Activated naive CD8-positive, alpha-beta T cell treated with anti-CD3 and anti-CD28 coated beads, Interleukin-2, amount 50 U/mL, for 24 hours (primary cell): ENCODE measurements at regions not wholly inside any gene's neighbourhood (a gene's known extent, or its start where the extent isn't known, plus 50 kb on each side); places are given as distances from the start of the nearest gene placed in this dataset.
"Not testable (repeated sequence)": the region's sequence is repeated elsewhere in the genome, so short reads cannot be mapped to it uniquely, and the experiment has no call there.

ENCODE experiments used
- ATAC-seq: fragments of 150-1000 bp; cut with Tn5 transposase; one replicate; pipeline ENCODE4 v1.10.0; 2021
- DNase-seq: peaks from one replicate; pipeline ENCODE4 v3.0.0; 2021
- H3K27ac Mint-ChIP-seq: one replicate; pipeline ENCODE4 v1.8.0; 2021; ENCODE audit warnings: mild to moderate bottlenecking, mixed read lengths
- H3K27me3 Mint-ChIP-seq: one replicate; pipeline ENCODE4 v1.8.0; 2021; ENCODE audit warnings: mixed read lengths
- H3K36me3 Mint-ChIP-seq: one replicate; pipeline ENCODE4 v1.8.0; 2021; ENCODE audit warnings: low read depth, mixed read lengths
- H3K4me1 Mint-ChIP-seq: one replicate; pipeline ENCODE4 v1.8.0; 2021; ENCODE audit warnings: mixed read lengths
- H3K4me3 Mint-ChIP-seq: one replicate; pipeline ENCODE4 v1.8.0; 2021; ENCODE audit warnings: mild to moderate bottlenecking, moderate library complexity, mixed read lengths
- H3K9me3 Mint-ChIP-seq: one replicate; pipeline ENCODE4 v1.8.0; 2021; ENCODE audit warnings: mixed read lengths

- no peak overlapping the region for H3K27ac Mint-ChIP-seq
- no peaks in the 10 kb centered on the region for H3K9me3 Mint-ChIP-seq
- no peak overlapping the region for H3K4me3 Mint-ChIP-seq
- DNase-seq (no peak), ATAC-seq (no peak)
- no peaks in the 10 kb centered on the region for H3K27me3 Mint-ChIP-seq
- no peaks in the 10 kb centered on the region for H3K36me3 Mint-ChIP-seq
- H3K4me1 Mint-ChIP-seq = no peaks in the 10 kb centered on the region
Measured at GRCh38 chr18:10121786-10122515, 208.1 kb downstream of the VAPA start.

- Mint-ChIP-seq H3K9me3 (no peaks in the 10 kb centered on the region), H3K27me3 (peaks cover 2% of the 10 kb centered on the region), H3K4me1 (no peaks in the 10 kb centered on the region), H3K27ac (no peak overlapping the region), H3K36me3 (no peaks in the 10 kb centered on the region), H3K4me3 (no peak overlapping the region)
- ATAC-seq (peak; percentile 20), DNase-seq (no peak)
Measured at GRCh38 chr18:10122988-10123950, 209.5 kb downstream of the VAPA start.

- Mint-ChIP-seq H3K4me1 (no peaks in the 10 kb centered on the region), H3K27me3 (peaks cover 2% of the 10 kb centered on the region), H3K4me3 (no peak overlapping the region), H3K27ac (no peak overlapping the region), H3K36me3 (no peaks in the 10 kb centered on the region), H3K9me3 (no peaks in the 10 kb centered on the region)
- ATAC-seq = no peak
- no peak for DNase-seq
Measured at GRCh38 chr18:10124071-10124470, 210.3 kb downstream of the VAPA start.

- Mint-ChIP-seq H3K27me3 (peaks cover 2% of the 10 kb centered on the region), H3K27ac (no peak overlapping the region), H3K36me3 (no peaks in the 10 kb centered on the region), H3K4me1 (no peaks in the 10 kb centered on the region), H3K9me3 (no peaks in the 10 kb centered on the region), H3K4me3 (no peak overlapping the region)
- ATAC-seq (no peak), DNase-seq (no peak)
Measured at GRCh38 chr18:10124557-10124956, 210.7 kb downstream of the VAPA start.

DNA sequence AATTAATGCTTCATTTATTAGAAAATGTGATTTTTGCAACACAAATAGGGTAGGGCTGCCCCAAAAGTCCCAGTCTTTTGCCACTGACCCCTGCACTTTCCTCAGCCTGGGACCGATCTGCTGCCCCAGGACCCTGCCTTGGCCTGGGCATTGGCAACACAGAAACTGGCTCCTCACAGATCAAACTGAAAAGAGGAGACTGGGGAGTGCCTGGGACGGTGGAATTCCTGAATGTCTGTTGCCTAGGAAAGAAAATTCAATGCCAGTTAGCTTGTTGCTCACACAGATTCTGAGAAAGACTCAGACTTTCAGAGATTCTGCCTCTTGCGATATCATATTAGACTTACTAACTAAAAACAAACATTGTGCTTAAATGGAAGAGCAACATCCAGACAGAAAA, 211.2 kb downstream of the VAPA start:
- H3K4me1 Mint-ChIP-seq = no peaks in the 10 kb centered on the region
- H3K36me3 Mint-ChIP-seq = no peaks in the 10 kb centered on the region
- no peak for DNase-seq
- peaks cover 2% of the 10 kb centered on the region for H3K27me3 Mint-ChIP-seq
- no peak for ATAC-seq
- no peak overlapping the region for H3K27ac Mint-ChIP-seq
- no peak overlapping the region for H3K4me3 Mint-ChIP-seq
- no peaks in the 10 kb centered on the region for H3K9me3 Mint-ChIP-seq

- H3K36me3 Mint-ChIP-seq = no peaks in the 10 kb centered on the region
- no peaks in the 10 kb centered on the region for H3K9me3 Mint-ChIP-seq
- H3K4me3 Mint-ChIP-seq = no peak overlapping the region
- H3K4me1 Mint-ChIP-seq = peaks cover 3% of the 10 kb centered on the region
- no peak for ATAC-seq
- no peak for DNase-seq
- peaks cover 25% of the 10 kb centered on the region for H3K27me3 Mint-ChIP-seq
- H3K27ac Mint-ChIP-seq = no peak overlapping the region
Measured at GRCh38 chr18:10127729-10128128, 213.9 kb downstream of the VAPA start.

DNA sequence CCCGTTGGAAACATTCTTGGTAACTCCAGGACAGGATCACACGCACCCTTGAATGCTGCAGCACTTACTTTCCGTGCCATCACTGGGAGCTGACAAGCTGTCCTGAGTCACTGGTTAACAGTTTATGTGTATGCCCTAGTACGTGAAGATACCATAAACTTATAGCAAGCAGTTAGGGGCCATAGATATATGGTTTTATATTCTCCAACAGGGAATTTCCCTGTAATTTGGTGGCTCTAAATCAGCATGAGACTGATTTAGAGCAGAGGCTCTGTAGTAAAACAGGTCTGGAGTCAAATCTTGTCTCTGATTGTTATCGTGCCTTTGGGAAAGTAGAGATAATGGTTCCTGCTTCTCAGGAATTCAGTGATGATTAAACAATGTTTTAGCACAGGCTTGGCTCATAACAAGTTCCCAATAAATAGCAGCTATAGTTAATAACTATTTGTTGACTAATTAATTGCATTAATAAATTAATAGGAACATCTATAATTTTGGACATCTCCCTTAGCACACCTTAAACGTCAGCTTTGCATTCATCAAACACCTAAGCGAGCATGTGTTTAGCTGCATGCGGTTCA, 215.2 kb downstream of the VAPA start:
- DNase-seq (no peak), ATAC-seq (no peak)
- Mint-ChIP-seq H3K9me3 (no peaks in the 10 kb centered on the region), H3K4me3 (no peak overlapping the region), H3K36me3 (no peaks in the 10 kb centered on the region), H3K27ac (no peak overlapping the region), H3K27me3 (peaks cover 29% of the 10 kb centered on the region), H3K4me1 (peaks cover 3% of the 10 kb centered on the region)

- Mint-ChIP-seq H3K27me3 (peaks cover 29% of the 10 kb centered on the region), H3K4me3 (no peak overlapping the region), H3K9me3 (no peaks in the 10 kb centered on the region), H3K4me1 (peaks cover 3% of the 10 kb centered on the region), H3K27ac (no peak overlapping the region), H3K36me3 (no peaks in the 10 kb centered on the region)
- no peak for DNase-seq
- no peak for ATAC-seq
Measured at GRCh38 chr18:10130606-10131005, 216.8 kb downstream of the VAPA start.

DNA sequence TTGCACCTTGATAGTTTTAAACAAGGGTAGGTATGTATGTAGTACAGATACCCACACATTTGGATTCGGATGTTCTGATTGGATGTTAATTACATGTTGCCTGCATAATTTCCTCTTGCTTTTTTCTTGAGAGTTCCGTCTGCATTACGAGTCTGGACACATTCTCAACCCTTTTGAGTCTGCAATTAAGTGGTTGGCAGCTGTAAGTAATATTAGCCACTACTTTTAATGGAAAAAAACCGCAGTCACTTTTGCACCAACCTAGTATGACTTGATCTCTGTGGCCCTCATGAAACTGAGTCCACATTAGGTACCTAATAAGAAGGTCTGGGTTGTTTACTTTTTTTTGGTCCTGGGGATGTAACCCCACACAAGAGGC, 217.3 kb downstream of the VAPA start:
- Mint-ChIP-seq H3K27me3 (peaks cover 29% of the 10 kb centered on the region), H3K36me3 (no peaks in the 10 kb centered on the region), H3K27ac (no peak overlapping the region), H3K9me3 (no peaks in the 10 kb centered on the region), H3K4me3 (no peak overlapping the region), H3K4me1 (peaks cover 3% of the 10 kb centered on the region)
- ATAC-seq (no peak), DNase-seq (no peak)

DNA sequence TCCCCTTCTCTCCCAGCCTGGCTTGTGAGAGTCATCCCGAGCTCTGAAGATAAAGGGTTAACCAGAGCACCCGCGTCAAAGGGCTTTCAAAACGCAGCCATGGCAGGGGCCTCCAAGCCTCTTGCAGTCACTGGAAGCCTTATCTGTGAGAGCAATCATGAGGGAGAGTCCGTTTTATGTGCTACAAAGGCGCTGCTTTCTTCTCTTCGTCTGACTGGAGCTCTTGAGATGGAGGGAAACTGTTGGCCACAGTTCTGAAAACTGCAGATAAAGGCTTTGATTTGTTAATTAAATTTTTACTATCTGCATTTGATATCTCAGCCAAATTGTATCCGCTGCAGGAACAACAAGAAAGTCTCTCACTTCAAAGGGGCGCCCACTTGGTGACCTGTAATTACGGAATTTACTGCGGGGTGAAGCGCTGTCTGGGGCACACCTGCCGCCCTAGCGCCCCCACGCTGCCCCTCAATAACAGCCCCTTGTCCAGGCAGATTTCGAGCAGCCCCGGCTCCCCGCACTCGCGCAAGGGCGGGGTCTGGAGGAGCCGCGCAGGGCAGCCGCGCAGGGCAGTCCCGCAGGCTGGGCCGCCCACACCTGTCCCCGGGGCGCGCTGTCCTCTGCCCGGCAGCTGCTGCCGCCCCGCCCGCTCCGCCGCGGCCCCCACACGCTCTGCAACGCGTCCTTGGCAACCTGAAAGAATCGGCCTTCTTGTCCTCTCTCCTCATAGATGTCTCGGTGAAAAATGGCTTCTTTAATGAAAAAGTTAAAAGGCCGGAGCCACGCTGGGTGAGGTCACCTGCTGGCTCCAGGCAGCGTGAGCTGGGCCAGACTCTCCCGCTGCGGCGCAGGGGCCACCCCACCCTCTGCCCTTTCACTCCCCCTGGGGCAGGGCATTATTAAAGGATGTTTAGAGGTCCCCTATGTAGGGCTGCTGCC, 217.9 kb downstream of the VAPA start:
- H3K36me3 Mint-ChIP-seq = no peaks in the 10 kb centered on the region
- no peak overlapping the region for H3K4me3 Mint-ChIP-seq

DNA sequence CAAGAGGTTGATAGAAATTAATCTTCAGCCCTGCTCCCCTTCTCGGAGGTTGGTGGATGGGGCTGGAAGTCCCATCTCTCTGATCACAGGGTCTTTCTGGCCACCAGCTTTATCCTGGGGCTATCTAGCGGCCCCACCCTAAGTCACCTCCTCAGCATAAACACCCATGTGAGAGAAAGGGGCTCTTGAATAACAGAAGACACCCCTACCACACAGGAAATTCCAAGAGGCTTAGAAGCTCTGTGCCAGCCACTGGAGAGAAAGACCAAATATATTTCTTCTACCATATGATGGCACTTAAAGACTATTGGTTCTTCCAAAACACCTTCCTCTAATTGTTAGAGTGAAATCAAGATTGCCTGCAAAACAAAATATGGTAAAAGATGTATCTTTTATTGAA, 219.7 kb downstream of the VAPA start:
- no peaks in the 10 kb centered on the region for H3K9me3 Mint-ChIP-seq
- H3K4me1 Mint-ChIP-seq = peaks cover 3% of the 10 kb centered on the region
- H3K4me3 Mint-ChIP-seq = no peak overlapping the region

More for the DNA sequence above, 217.9 kb downstream of the VAPA start:
- H3K27ac Mint-ChIP-seq = no peak overlapping the region
- peaks cover 29% of the 10 kb centered on the region for H3K27me3 Mint-ChIP-seq
- no peaks in the 10 kb centered on the region for H3K9me3 Mint-ChIP-seq
- DNase-seq (no peak), ATAC-seq (no peak)
- peaks cover 3% of the 10 kb centered on the region for H3K4me1 Mint-ChIP-seq

GRCh38 chr18:10134204-10134603, 220.4 kb downstream of the VAPA start:
- Mint-ChIP-seq H3K4me1 (peaks cover 3% of the 10 kb centered on the region), H3K27ac (no peak overlapping the region), H3K9me3 (no peaks in the 10 kb centered on the region), H3K36me3 (no peaks in the 10 kb centered on the region), H3K4me3 (no peak overlapping the region), H3K27me3 (peaks cover 27% of the 10 kb centered on the region)
- ATAC-seq (no peak), DNase-seq (no peak)

More for the DNA sequence above, 219.7 kb downstream of the VAPA start:
- no peak for DNase-seq
- Mint-ChIP-seq H3K27me3 (peaks cover 27% of the 10 kb centered on the region), H3K27ac (no peak overlapping the region), H3K36me3 (no peaks in the 10 kb centered on the region)
- ATAC-seq = no peak

DNA sequence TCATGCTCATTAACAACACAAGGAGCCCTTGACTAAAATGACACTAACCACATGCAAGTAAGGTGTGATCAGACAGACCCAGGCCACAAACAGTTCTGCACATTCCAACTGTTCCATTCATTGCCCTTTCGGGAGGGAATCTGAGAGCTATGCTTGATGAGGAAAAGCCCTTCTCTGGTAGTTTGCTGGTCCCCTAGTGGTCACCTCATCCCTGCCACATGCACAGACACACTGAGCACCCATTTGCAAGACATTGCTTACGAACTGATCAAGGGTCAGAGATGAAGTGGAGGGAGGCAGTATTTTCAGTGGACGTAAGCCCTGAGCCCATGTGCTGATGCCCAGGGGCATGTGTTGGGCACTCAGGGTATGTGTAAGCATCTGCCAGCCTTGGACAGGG, 220.9 kb downstream of the VAPA start:
- not testable (repeated sequence) for H3K36me3 Mint-ChIP-seq, DNase-seq, H3K27ac Mint-ChIP-seq, H3K4me3 Mint-ChIP-seq, H3K4me1 Mint-ChIP-seq, H3K9me3 Mint-ChIP-seq, ATAC-seq
- H3K27me3 Mint-ChIP-seq = peaks cover 27% of the 10 kb centered on the region

DNA sequence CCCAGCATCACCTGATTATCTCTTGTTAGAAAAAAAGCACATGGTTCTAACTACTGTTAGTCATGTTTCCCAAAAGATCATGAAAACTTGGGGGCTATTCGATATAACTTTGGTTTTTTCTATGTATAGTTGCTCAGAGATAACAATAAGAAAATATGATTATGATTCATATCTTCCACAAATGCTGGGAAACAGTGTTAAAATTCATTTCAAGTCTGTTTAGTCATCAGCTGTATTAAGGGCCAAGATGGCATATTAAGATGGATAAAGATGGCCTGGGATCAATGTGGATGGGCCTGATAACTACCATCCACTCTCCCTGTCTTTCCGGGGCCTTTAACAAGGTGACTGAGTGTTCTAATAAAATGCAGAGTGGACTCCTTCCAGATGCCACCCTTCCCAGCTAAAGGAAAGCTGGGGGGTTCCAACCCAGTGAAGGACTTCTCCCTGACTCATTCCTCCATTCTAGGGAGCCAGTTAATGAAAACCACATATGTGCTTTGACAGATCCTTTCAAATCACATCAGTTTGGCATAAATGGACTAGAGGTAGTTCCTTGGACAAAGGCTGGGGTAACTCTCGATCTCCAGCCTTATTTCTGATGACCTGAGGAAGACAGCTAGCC, 221.6 kb downstream of the VAPA start:
- Mint-ChIP-seq H3K4me1 (peaks cover 3% of the 10 kb centered on the region), H3K36me3 (no peaks in the 10 kb centered on the region), H3K9me3 (no peaks in the 10 kb centered on the region), H3K4me3 (no peak overlapping the region), H3K27ac (no peak overlapping the region), H3K27me3 (peaks cover 24% of the 10 kb centered on the region)
- DNase-seq (no peak), ATAC-seq (no peak)
